WERI-Rb-1 (cell line): ENCODE measurements at regions not wholly inside any gene's neighbourhood (a gene's known extent, or its start where the extent isn't known, plus 50 kb on each side); places are given as distances from the start of the nearest gene placed in this dataset.

Experiments
- DNase-seq: peaks from one replicate; pipeline ENCODE4 v3.0.0-alpha.2; 2020
- H3K27ac ChIP-seq: fragments of 250-450 bp; sonication (Bioruptor Pico); 2 replicates; pipeline ENCODE4 v1.5.1; 2020; ENCODE audit warnings: mild to moderate bottlenecking, moderate library complexity
- H3K27me3 ChIP-seq: fragments of 250-450 bp; sonication (Bioruptor Pico); 2 replicates; pipeline ENCODE4 v1.5.1; 2021; ENCODE audit warnings: mild to moderate bottlenecking, low read depth, moderate library complexity; ENCODE audit not compliant: insufficient read depth, severe bottlenecking
- H3K36me3 ChIP-seq: fragments of 250-450 bp; sonication (Bioruptor Pico); 2 replicates; pipeline ENCODE4 v1.5.1; 2020; ENCODE audit warnings: mild to moderate bottlenecking, moderate library complexity
- H3K4me3 ChIP-seq: 2 replicates; pipeline ENCODE4 v1.5.1; 2011; ENCODE audit warnings: low read depth, mild to moderate bottlenecking, control low read depth, low read length
- H3K9me3 ChIP-seq: fragments of 250-450 bp; sonication (Bioruptor Pico); 2 replicates; pipeline ENCODE4 v1.5.1; 2021; ENCODE audit warnings: mild to moderate bottlenecking, moderate library complexity; ENCODE audit not compliant: severe bottlenecking
- CTCF ChIP-seq: IDR thresholded peaks from 2 replicates; pipeline ENCODE4 v1.5.1; 2011; ENCODE audit warnings: low read depth, mild to moderate bottlenecking, control low read depth, inconsistent platforms, low read length

- no peak for TF ChIP-seq CTCF
- Histone ChIP-seq H3K27me3 (no peaks in the 10 kb centered on the region), H3K9me3 (no peaks in the 10 kb centered on the region), H3K4me3 (no peak overlapping the region), H3K27ac (no peak overlapping the region), H3K36me3 (no peaks in the 10 kb centered on the region)
- DNase-seq = no peak
Observed at GRCh38 chr14:95808371-95808770, 68.3 kb upstream of the TUNAR start.

DNA sequence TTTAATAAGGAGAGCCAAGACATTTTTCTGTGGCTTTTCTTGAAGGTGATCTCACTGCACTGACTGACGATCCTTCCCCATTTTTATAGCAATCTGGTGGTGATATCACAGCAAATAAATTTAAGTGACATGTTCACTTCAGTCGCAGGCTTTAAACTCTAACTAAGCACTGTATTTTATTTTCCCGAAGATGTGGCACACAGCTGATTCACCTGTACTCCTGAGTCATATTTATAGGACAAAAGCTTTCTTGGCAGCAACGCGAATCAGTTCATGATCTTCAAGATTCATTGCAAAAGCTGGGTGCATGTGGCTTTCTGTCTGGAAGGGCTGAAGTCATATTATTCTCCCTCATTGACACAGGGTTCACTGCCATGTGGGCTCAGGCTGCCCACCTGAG, 79.8 kb upstream of the TUNAR start:
- Histone ChIP-seq H3K9me3 (no peaks in the 10 kb centered on the region), H3K27ac (no peak overlapping the region), H3K36me3 (no peaks in the 10 kb centered on the region), H3K27me3 (no peaks in the 10 kb centered on the region), H3K4me3 (no peak overlapping the region)
- TF ChIP-seq CTCF = no peak
- DNase-seq = no peak

DNA sequence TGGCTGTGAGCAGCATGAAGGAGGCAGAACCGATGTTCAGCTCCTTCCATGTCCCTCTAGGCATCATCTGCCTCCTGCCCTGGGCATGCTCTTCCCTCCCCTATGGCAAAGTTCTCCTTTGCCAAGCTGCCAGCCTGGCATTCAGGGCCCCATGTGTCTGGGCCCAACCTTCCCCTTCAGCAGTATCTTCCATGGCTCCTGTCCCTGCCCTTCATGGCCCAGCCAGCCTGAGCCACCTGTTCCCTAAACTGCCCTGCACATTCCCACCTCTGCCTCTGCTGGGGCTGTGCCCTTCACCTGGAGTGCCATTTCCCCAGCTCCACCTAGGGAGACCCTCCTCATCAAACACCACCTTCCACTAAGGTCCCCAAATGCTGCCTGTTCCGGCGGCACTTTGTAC, 74.0 kb upstream of the TCL1A start:
- no peak for DNase-seq
- no peaks in the 10 kb centered on the region for H3K36me3 ChIP-seq
- no peaks in the 10 kb centered on the region for H3K9me3 ChIP-seq
- H3K27ac ChIP-seq = no peak overlapping the region
- H3K27me3 ChIP-seq = no peaks in the 10 kb centered on the region
- H3K4me3 ChIP-seq = no peak overlapping the region
- TF ChIP-seq CTCF = no peak

DNA sequence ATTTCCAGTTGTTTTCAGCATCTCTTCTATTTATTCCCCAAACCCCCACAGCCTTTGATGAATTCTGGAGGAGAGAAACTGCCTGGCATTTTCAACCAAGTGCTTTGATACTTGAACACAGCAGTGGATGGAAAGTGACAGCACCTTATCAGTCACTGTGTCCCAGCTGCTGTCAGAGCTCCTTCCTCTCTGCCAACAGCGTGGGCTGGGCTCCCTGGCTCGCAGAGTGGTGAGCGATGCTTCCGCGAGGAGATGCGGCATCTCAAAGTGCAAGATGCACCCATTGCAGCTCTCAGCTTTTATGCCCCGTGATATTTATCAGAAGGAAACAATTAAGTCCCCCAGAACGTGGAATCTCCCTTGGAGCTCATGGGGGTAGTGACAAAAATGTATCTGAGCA, 72.6 kb upstream of the TCL1A start:
- no peak for DNase-seq
- Histone ChIP-seq H3K27ac (no peak overlapping the region), H3K9me3 (no peaks in the 10 kb centered on the region), H3K36me3 (no peaks in the 10 kb centered on the region), H3K4me3 (no peak overlapping the region), H3K27me3 (no peaks in the 10 kb centered on the region)
- TF ChIP-seq CTCF = no peak

DNA sequence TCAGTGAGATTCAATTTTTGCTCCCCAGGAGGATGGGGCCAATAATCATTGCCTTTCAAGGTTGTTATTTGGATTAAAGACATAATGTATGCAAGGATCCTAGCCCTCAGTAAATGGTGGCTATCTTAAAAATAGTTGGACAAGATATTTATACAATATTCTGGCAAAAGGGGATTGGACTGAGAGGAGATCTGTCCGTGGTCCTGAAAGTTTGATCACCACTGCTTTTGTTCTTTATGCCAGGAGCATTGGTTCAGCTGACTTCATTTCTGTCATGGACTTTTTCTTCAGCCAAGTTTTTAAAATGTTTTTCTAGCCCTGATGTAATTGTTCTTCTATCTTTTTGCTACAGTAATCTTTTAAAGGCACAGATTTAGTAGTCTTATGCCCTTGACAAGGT, 70.2 kb upstream of the TCL1A start:
- H3K27ac ChIP-seq = no peak overlapping the region
- no peak for TF ChIP-seq CTCF
- no peaks in the 10 kb centered on the region for H3K27me3 ChIP-seq
- H3K4me3 ChIP-seq = no peak overlapping the region
- no peaks in the 10 kb centered on the region for H3K36me3 ChIP-seq
- DNase-seq = no peak
- H3K9me3 ChIP-seq = no peaks in the 10 kb centered on the region

DNA sequence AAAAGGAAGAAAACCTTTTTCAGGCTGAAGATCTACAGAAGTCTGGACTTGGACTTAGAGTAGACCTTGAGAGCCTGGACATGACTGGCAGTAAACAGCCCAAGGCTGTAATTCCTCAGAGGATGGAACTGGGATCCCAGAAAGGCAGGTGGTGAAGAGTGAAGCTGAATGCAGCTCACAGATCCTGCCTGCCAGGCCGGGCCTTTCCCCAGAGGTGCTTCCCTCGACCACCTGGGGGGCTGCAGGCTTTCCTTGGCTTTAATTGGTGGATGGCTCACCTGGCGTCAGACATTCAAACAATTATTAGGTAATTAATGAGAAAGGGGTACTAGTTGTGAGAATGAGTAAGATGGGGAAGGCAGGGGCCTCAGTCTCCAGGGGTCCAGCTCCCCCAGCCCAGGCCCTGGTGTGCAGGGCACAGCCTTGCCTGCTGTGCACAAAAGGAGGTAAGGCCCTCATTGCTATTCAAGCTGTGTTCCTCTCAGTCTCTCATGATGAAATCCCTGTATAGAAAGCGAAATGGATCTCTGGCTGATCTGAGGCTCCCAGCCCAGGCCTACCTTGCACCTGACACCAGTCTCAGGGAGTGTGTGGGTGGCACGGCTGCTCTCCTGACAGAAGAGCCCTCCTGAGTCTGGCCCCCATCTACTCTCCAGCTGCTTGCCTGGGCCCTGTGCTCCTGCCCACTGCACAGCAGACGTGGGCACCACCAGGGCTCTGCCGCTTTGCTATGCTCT, 63.0 kb upstream of the TCL1A start:
- Histone ChIP-seq H3K4me3 (no peak overlapping the region), H3K36me3 (no peaks in the 10 kb centered on the region), H3K27ac (no peak overlapping the region), H3K9me3 (no peaks in the 10 kb centered on the region), H3K27me3 (no peaks in the 10 kb centered on the region)
- no peak for TF ChIP-seq CTCF
- DNase-seq = no peak
